ENCODE measurements at regions not wholly inside any gene's neighbourhood (a gene's known extent, or its start where the extent isn't known, plus 50 kb on each side); places are given as distances from the start of the nearest gene placed in this dataset.
"Not testable (repeated sequence)": the region's sequence is repeated elsewhere in the genome, so short reads cannot be mapped to it uniquely, and the experiment has no call there.

GRCh38 chr14:22122829-22123560 lies 449.4 kb upstream of the OR4E1 start:
- intact Hi-C loops (cut with DNase I): no loop called here
- no peak for ATAC-seq (ENCODE audit: poor library complexity)

GRCh38 chr14:22122227-22122818 lies 448.7 kb upstream of the OR4E1 start:
- ATAC-seq (ENCODE audit: poor library complexity) (no peak), DNase-seq (no peak)
- intact Hi-C loops (cut with DNase I): no loop called here

More at GRCh38 chr14:22122829-22123560, 449.4 kb upstream of the OR4E1 start:
- DNase-seq: no peak

GRCh38 chr14:22118899-22119477 lies 445.4 kb upstream of the OR4E1 start:
- DNase-seq (no peak), ATAC-seq (ENCODE audit: poor library complexity) (no peak)
- intact Hi-C loops (cut with DNase I): no loop called here

GRCh38 chr14:22113401-22113800 lies 439.8 kb upstream of the OR4E1 start:
- intact Hi-C loops (cut with DNase I): no loop called here
- no peak for ATAC-seq (ENCODE audit: poor library complexity)
- no peak for DNase-seq

- ATAC-seq (ENCODE audit: poor library complexity) (no peak), DNase-seq (no peak)
- intact Hi-C loops (cut with DNase I): no loop called here
Measured at GRCh38 chr14:22112004-22112403, 438.4 kb upstream of the OR4E1 start.

- ATAC-seq (ENCODE audit: poor library complexity) (no peak), DNase-seq (no peak)
- intact Hi-C loops (cut with DNase I): no loop called here
Measured at GRCh38 chr14:22107753-22108152, 434.1 kb upstream of the OR4E1 start.

GRCh38 chr14:22106700-22107697 lies 433.4 kb upstream of the OR4E1 start:
- ATAC-seq (ENCODE audit: poor library complexity) (no peak), DNase-seq (no peak)
- intact Hi-C loops (cut with DNase I): no loop called here

GRCh38 chr14:22105624-22106006 lies 432.0 kb upstream of the OR4E1 start:
- intact Hi-C loops (cut with DNase I): no loop called here
- DNase-seq (no peak), ATAC-seq (ENCODE audit: poor library complexity) (no peak)

- DNase-seq (no peak), ATAC-seq (ENCODE audit: poor library complexity) (no peak)
- intact Hi-C loops (cut with DNase I): no loop called here
Measured at GRCh38 chr14:22105006-22105623, 431.5 kb upstream of the OR4E1 start.

- ATAC-seq (ENCODE audit: poor library complexity); intact Hi-C loops (cut with DNase I); DNase-seq: not testable (repeated sequence)
Measured at GRCh38 chr14:22100764-22101120, 427.1 kb upstream of the OR4E1 start.

GRCh38 chr14:22099942-22100763 lies 426.5 kb upstream of the OR4E1 start:
- ATAC-seq (ENCODE audit: poor library complexity) (peak; percentile 90), DNase-seq (peak; percentile 79)
- intact Hi-C loops (cut with DNase I): no loop called here

- intact Hi-C loops (cut with DNase I): no loop called here
- no peak for ATAC-seq (ENCODE audit: poor library complexity)
- DNase-seq: no peak
Measured at GRCh38 chr14:22098435-22098834, 424.8 kb upstream of the OR4E1 start.

GRCh38 chr14:22097586-22098292 lies 424.1 kb upstream of the OR4E1 start:
- intact Hi-C loops (cut with DNase I): no loop called here
- no peak for ATAC-seq (ENCODE audit: poor library complexity)

GRCh38 chr14:22097072-22097471 lies 423.5 kb upstream of the OR4E1 start:
- DNase-seq (no peak), ATAC-seq (ENCODE audit: poor library complexity) (peak; percentile 56)

More at GRCh38 chr14:22097586-22098292, 424.1 kb upstream of the OR4E1 start:
- DNase-seq: no peak

GRCh38 chr14:22096514-22096895 lies 422.9 kb upstream of the OR4E1 start:
- no peak for DNase-seq
- intact Hi-C loops (cut with DNase I): no loop called here
- ATAC-seq (ENCODE audit: poor library complexity): no peak

More at GRCh38 chr14:22097072-22097471, 423.5 kb upstream of the OR4E1 start:
- intact Hi-C loops (cut with DNase I): no loop called here

GRCh38 chr14:22095860-22096513 lies 422.4 kb upstream of the OR4E1 start:
- ATAC-seq (ENCODE audit: poor library complexity): peak; percentile 69
- intact Hi-C loops (cut with DNase I): no loop called here
- DNase-seq: no peak

- ATAC-seq (ENCODE audit: poor library complexity): peak; percentile 77
- intact Hi-C loops (cut with DNase I): no loop called here
- DNase-seq: no peak
Measured at GRCh38 chr14:22089940-22090339, 416.3 kb upstream of the OR4E1 start.
